ENCODE measurements at regions not wholly inside any gene's neighbourhood (a gene's known extent, or its start where the extent isn't known, plus 50 kb on each side); places are given as distances from the start of the nearest gene placed in this dataset.

DNA sequence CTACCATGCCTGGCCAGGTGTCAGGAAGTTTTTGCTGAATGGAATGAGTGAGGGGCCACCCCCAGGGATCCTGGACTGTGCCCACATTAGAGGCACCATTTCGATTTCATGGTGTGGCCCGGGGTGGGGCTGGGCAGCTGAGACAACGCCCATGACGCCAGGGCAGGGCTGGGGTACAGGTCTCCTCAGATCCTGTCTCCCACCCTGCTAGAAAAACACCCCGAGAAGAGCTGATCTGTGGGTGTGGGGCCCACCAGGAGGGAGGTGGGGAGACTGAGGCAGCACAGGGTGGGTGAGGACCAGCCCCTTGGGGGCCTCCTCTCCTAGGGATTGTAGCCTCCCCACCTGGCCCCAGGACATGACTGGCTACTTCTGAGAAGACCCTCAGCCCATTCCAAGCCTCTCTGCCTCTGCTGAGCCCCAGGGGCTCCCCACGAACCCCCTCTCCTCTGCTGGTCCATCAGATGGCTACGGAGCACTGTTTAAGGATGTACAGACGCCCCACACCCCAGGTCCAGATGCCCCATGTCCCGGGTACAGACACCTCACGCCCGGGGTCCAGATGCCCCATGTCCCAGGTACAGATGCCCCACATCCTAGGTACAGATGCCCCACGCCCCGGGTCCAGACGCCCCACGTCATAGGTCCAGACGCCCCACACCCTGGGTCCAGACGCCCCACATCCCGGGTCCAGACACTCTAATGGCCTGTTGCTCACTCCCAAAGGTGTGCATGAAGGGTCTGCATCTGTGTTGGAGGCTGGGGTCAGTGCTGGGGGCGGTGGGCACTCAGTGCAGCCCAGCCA is 99.4 kb downstream of the MICALL2 start:
- no peak for FAIRE-seq
- TF ChIP-seq, protein P1, sequence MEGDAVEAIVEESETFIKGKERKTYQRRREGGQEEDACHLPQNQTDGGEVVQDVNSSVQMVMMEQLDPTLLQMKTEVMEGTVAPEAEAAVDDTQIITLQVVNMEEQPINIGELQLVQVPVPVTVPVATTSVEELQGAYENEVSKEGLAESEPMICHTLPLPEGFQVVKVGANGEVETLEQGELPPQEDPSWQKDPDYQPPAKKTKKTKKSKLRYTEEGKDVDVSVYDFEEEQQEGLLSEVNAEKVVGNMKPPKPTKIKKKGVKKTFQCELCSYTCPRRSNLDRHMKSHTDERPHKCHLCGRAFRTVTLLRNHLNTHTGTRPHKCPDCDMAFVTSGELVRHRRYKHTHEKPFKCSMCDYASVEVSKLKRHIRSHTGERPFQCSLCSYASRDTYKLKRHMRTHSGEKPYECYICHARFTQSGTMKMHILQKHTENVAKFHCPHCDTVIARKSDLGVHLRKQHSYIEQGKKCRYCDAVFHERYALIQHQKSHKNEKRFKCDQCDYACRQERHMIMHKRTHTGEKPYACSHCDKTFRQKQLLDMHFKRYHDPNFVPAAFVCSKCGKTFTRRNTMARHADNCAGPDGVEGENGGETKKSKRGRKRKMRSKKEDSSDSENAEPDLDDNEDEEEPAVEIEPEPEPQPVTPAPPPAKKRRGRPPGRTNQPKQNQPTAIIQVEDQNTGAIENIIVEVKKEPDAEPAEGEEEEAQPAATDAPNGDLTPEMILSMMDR (IDR thresholded peaks at IDR 0.05; ENCODE audit: insufficient read depth, low read length, severe bottlenecking) = no peak
- no peaks in the 10 kb centered on the region for H3K27me3 ChIP-seq (ENCODE audit: control insufficient read depth, insufficient read depth, low read length)
- DNase-seq (ENCODE audit: low read depth) = no peak
- no peak overlapping the region for H3K4me3 ChIP-seq (ENCODE audit: low read depth, low read length)
- no peaks in the 10 kb centered on the region for H3K36me3 ChIP-seq (ENCODE audit: control insufficient read depth, insufficient read depth, low read length)

DNA sequence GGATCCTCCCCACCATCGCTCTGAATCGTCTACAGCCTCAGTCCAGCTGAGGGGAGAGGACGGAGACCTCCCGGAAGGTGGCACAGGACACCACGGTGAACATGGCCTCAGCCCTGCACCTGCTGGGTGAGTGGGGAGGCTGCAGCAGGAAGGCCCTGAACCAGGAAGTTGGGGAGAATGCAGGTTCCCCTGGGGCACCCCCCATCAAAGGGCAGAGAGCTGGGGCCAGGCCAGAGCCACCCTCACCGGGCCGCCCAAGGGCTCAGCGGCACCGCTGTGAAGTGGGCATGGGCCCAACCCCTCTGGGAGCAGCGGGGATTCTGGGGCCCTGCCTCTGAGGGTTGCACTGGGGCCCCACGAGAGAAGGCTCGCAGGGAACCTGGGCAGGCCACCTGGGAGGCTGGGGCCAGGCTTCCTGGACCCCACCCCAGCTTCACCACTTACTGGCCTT is 98.7 kb downstream of the MICALL2 start:
- TF ChIP-seq, protein P1 (IDR thresholded peaks at IDR 0.05; ENCODE audit: insufficient read depth, low read length, severe bottlenecking) = no peak
- Histone ChIP-seq H3K27me3 (ENCODE audit: control insufficient read depth, insufficient read depth, low read length) (no peaks in the 10 kb centered on the region), H3K4me3 (ENCODE audit: low read depth, low read length) (no peak overlapping the region), H3K36me3 (ENCODE audit: control insufficient read depth, insufficient read depth, low read length) (no peaks in the 10 kb centered on the region)
- no peak for FAIRE-seq
- no peak for DNase-seq (ENCODE audit: low read depth)

DNA sequence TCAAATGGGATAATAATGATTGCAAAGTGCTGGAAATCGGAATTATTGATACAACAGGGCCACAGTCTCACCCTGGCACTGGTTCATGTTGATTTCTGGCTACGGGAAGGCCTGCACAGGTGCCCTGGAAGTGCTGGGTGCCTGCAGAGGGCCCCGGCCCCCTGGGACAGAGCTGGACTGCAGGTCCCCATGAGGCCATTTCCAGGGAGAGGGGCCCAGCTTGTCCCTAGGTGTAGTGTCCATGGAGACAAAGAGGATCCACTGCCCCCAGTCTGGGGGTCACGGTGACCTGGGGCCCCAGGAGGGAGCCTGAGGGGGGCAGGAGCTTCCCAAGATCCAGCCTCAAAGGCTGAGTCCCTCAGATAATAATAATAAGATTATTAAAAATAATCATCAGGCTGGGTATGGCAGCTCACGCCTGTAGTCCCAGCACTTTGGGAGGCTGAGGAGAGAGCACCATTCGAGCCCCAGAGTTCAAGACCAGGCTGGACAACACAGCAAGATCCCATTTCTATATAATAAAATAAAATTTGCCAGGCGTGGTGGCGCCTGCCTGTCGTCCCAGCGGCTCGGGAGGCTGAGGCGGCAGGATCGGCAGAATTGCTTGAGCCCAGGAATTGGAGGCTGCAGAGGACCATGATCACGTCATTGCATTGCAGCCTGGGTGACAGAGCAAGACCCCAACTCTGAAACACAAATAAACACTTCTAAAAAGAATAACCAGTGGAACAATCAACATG is 98.1 kb downstream of the MICALL2 start:
- TF ChIP-seq, protein P1 (IDR thresholded peaks at IDR 0.05; ENCODE audit: insufficient read depth, low read length, severe bottlenecking) = no peak
- Histone ChIP-seq H3K36me3 (ENCODE audit: control insufficient read depth, insufficient read depth, low read length) (no peaks in the 10 kb centered on the region), H3K4me3 (ENCODE audit: low read depth, low read length) (no peak overlapping the region), H3K27me3 (ENCODE audit: control insufficient read depth, insufficient read depth, low read length) (no peaks in the 10 kb centered on the region)
- FAIRE-seq (no peak), DNase-seq (ENCODE audit: low read depth) (no peak)

DNA sequence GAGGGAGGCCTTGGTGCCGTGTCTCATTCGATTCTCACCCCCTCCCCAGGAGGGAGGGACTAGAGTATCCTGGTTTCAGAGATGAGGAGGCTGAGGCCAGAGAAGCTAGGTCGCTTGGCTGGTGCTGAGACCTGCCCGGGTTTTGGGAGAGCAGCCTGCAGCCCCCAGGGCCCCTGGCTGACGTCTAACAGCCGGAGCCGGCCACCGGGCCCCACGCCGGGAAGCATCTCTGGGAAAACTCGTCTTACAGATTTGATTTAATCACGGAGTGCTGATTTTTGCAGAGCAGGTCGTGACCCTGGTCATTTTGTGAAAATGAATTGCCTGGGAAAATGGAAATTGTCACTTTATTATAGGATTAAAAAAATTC is 97.5 kb downstream of the MICALL2 start:
- FAIRE-seq (no peak), DNase-seq (ENCODE audit: low read depth) (no peak)
- Histone ChIP-seq H3K36me3 (ENCODE audit: control insufficient read depth, insufficient read depth, low read length) (no peaks in the 10 kb centered on the region), H3K27me3 (ENCODE audit: control insufficient read depth, insufficient read depth, low read length) (no peaks in the 10 kb centered on the region), H3K4me3 (ENCODE audit: low read depth, low read length) (no peak overlapping the region)
- TF ChIP-seq, protein P1 (IDR thresholded peaks at IDR 0.05; ENCODE audit: insufficient read depth, low read length, severe bottlenecking) = no peak

DNA sequence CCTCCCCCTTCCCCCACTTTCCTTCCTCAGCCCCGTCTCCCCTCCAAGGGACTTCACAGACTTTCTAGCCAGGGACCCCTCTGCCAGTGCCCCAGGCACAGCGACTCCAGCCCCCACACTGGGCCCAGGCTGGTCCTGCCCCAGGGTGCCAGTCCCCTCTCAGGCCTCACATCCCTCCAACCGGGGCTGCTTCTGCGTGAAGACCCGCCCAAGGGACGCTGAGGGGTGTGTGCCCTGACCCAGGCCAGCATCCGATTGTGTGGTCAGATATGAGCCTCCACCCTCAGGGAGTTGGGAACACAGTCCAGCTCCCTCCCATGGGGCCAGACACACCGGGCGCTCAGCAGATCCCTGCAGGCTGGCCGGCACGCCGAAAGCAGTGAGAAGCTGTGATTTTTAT is 97.0 kb downstream of the MICALL2 start:
- TF ChIP-seq, protein P1 (IDR thresholded peaks at IDR 0.05; ENCODE audit: insufficient read depth, low read length, severe bottlenecking) = no peak
- no peak for DNase-seq (ENCODE audit: low read depth)
- H3K4me3 ChIP-seq (ENCODE audit: low read depth, low read length) = no peak overlapping the region
- no peaks in the 10 kb centered on the region for H3K36me3 ChIP-seq (ENCODE audit: control insufficient read depth, insufficient read depth, low read length)
- H3K27me3 ChIP-seq (ENCODE audit: control insufficient read depth, insufficient read depth, low read length) = no peaks in the 10 kb centered on the region
- no peak for FAIRE-seq

All from bronchial epithelial cell (primary cell).